GM19397 (cell line): ENCODE measurements at regions not wholly inside any gene's neighbourhood (a gene's known extent, or its start where the extent isn't known, plus 50 kb on each side); places are given as distances from the start of the nearest gene placed in this dataset.

Experiments
- ATAC-seq: cut with Tn5 transposase; IDR thresholded peaks from one replicate; pipeline ENCODE4 v1.9.1; 2021; ENCODE audit warnings: mild to moderate bottlenecking, moderate library complexity; ENCODE audit not compliant: unreplicated experiment

GRCh38 chr10:88162852-88163251, 299.4 kb downstream of the PTEN start:
- no peak for ATAC-seq

GRCh38 chr10:88163572-88163971, 300.1 kb downstream of the PTEN start:
- ATAC-seq, result no peak

GRCh38 chr10:88164471-88164870, 301.0 kb downstream of the PTEN start:
- no peak for ATAC-seq

GRCh38 chr10:88165849-88166271, 302.4 kb downstream of the PTEN start:
- no peak for ATAC-seq

- no peak for ATAC-seq
These were observed 305.0 kb downstream of the PTEN start for GRCh38 chr10:88168171-88169036.

GRCh38 chr10:88169037-88169319, 305.6 kb downstream of the PTEN start:
- ATAC-seq, result no peak

GRCh38 chr10:88170628-88171027, 307.2 kb downstream of the PTEN start:
- no peak for ATAC-seq

GRCh38 chr10:88172159-88172558, 308.7 kb downstream of the PTEN start:
- no peak for ATAC-seq

GRCh38 chr10:88174391-88174790, 311.0 kb downstream of the PTEN start:
- no peak for ATAC-seq

- ATAC-seq, result no peak
These were observed 315.3 kb downstream of the PTEN start for GRCh38 chr10:88178758-88179157.

- ATAC-seq, result no peak
These were observed 316.4 kb downstream of the PTEN start for GRCh38 chr10:88179831-88180230.

GRCh38 chr10:88181902-88182600, 318.6 kb downstream of the PTEN start:
- no peak for ATAC-seq

- ATAC-seq, result no peak
These were observed 319.1 kb downstream of the PTEN start for GRCh38 chr10:88182601-88182930.

GRCh38 chr10:88184543-88185297, 321.3 kb downstream of the PTEN start:
- no peak for ATAC-seq

GRCh38 chr10:88185830-88186229, 322.4 kb downstream of the PTEN start:
- ATAC-seq, result no peak

GRCh38 chr10:88186335-88186734, 322.9 kb downstream of the PTEN start:
- no peak for ATAC-seq

GRCh38 chr10:88187472-88187871, 324.0 kb downstream of the PTEN start:
- no peak for ATAC-seq

- no peak for ATAC-seq
These were observed 326.7 kb downstream of the PTEN start for GRCh38 chr10:88190123-88190522.

GRCh38 chr10:88190540-88191235, 327.3 kb downstream of the PTEN start:
- ATAC-seq, result no peak

- ATAC-seq, result no peak
These were observed 329.6 kb downstream of the PTEN start for GRCh38 chr10:88193018-88193417.
